Nephron progenitor cell (in vitro differentiated cells): ENCODE measurements at regions not wholly inside any gene's neighbourhood (a gene's known extent, or its start where the extent isn't known, plus 50 kb on each side); places are given as distances from the start of the nearest gene placed in this dataset.
"Not testable (repeated sequence)": the region's sequence is repeated elsewhere in the genome, so short reads cannot be mapped to it uniquely, and the experiment has no call there.

Source experiments
- DNase-seq: peaks from one replicate; pipeline ENCODE4 v3.0.0; 2021
- H3K27ac Mint-ChIP-seq: 2 replicates; pipeline ENCODE4 v1.8.0; 2021; ENCODE audit warnings: mild to moderate bottlenecking, moderate library complexity, mixed read lengths
- H3K27me3 Mint-ChIP-seq: 2 replicates; pipeline ENCODE4 v1.8.0; 2021; ENCODE audit warnings: mild to moderate bottlenecking, low read depth, mixed read lengths; ENCODE audit not compliant: poor library complexity
- H3K36me3 Mint-ChIP-seq: 2 replicates; pipeline ENCODE4 v1.8.0; 2021; ENCODE audit warnings: low read depth, mixed read lengths
- H3K4me1 Mint-ChIP-seq: 2 replicates; pipeline ENCODE4 v1.8.0; 2021; ENCODE audit warnings: mixed read lengths
- H3K4me3 Mint-ChIP-seq: 2 replicates; pipeline ENCODE4 v1.8.0; 2021; ENCODE audit warnings: mild to moderate bottlenecking, moderate library complexity, mixed read lengths
- H3K9me3 Mint-ChIP-seq: 2 replicates; pipeline ENCODE4 v1.8.0; 2021; ENCODE audit warnings: mild to moderate bottlenecking, moderate library complexity, mixed read lengths
- TF ChIP-seq, protein P1 (sequence below): fragments of 200-600 bp; sonication (generic); IDR thresholded peaks from 2 replicates; pipeline ENCODE4 v1.5.0; 2021; ENCODE audit warnings: antibody characterized with exemption

DNA sequence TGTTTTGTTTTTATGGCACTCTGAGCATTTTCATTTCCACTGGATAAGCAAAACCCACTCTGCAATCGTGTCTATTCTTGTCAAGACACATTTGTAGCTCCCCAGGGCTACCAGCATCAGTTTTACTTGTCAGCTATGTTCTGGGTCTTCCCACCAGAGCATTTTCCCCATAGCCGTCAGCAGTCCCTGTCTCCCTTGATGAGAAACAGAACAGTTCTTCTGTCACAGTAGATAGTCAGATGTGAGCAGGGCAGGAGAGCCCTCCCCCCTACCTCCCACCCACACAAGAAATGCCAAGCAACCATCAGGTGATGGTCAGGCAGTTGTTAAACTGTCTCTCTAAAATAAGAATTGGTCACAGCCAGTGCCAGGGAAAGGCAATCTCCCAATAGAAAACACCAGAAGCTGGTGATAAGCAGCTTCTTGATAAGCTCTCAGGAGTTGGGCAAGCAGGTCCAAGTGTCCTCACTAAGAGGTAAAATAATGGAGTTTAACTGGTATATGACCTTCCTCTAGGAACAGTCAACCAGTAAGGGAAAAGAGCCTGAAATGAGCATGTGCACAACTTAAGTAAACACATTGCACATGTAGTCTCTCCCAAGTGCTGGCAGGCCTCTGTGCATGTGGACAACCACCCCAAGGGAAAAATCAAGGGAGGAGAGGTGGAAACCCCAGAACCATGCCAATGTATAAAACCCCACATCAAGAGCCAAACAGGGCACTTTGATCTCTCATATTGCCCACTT lies 208.2 kb downstream of the S1PR1 start:
- DNase-seq: no peak
- peak overlapping the region; percentile 49 for H3K27ac Mint-ChIP-seq
- H3K4me3 Mint-ChIP-seq: no peak overlapping the region
- no peaks in the 10 kb centered on the region for H3K9me3 Mint-ChIP-seq
- TF ChIP-seq, protein P1, sequence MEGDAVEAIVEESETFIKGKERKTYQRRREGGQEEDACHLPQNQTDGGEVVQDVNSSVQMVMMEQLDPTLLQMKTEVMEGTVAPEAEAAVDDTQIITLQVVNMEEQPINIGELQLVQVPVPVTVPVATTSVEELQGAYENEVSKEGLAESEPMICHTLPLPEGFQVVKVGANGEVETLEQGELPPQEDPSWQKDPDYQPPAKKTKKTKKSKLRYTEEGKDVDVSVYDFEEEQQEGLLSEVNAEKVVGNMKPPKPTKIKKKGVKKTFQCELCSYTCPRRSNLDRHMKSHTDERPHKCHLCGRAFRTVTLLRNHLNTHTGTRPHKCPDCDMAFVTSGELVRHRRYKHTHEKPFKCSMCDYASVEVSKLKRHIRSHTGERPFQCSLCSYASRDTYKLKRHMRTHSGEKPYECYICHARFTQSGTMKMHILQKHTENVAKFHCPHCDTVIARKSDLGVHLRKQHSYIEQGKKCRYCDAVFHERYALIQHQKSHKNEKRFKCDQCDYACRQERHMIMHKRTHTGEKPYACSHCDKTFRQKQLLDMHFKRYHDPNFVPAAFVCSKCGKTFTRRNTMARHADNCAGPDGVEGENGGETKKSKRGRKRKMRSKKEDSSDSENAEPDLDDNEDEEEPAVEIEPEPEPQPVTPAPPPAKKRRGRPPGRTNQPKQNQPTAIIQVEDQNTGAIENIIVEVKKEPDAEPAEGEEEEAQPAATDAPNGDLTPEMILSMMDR: no peak
- no peaks in the 10 kb centered on the region for H3K36me3 Mint-ChIP-seq
- H3K4me1 Mint-ChIP-seq: peaks cover 8% of the 10 kb centered on the region
- H3K27me3 Mint-ChIP-seq: no peaks in the 10 kb centered on the region

DNA sequence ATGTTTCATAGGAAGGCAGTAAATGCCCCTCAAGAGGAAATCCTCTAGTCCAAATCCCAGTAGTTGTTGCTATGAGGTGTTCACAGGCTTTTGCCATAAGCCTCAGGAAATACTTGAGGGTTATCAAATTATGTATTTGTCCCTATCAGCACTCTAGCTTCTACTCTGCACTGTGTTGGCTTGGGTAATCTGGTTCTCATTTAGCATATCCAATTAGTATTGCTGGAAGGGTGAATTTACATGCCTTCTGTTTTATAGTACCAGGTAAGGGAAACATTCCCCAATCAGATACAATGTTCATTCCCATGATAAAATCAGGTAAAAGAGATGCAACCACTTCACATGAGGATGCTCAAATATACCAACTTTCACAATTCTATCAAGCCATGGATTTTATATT lies 211.2 kb downstream of the S1PR1 start:
- Mint-ChIP-seq H3K27ac (no peak overlapping the region), H3K9me3 (no peaks in the 10 kb centered on the region), H3K4me1 (peaks cover 8% of the 10 kb centered on the region), H3K27me3 (no peaks in the 10 kb centered on the region), H3K36me3 (no peaks in the 10 kb centered on the region), H3K4me3 (no peak overlapping the region)
- DNase-seq: no peak
- TF ChIP-seq, protein P1: no peak

DNA sequence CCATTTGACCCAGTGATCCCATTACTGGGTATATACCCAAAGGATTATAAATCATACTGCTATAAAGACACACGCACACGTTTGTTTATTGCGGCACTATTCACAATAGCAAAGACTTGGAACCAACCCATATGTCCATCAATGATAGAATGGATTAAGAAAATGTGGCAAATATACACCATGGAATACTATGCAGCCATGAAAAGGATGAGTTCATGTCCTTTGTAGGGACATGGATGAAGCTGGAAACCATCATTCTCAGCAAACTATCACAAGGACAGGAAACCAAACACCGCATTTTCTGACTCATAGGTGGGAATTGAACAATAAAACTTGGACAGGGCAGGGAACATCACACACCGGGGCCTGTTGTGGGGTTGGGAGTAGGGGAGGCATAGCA lies 213.9 kb downstream of the S1PR1 start:
- H3K27me3 Mint-ChIP-seq, H3K36me3 Mint-ChIP-seq, H3K4me1 Mint-ChIP-seq, DNase-seq, H3K4me3 Mint-ChIP-seq, H3K9me3 Mint-ChIP-seq: not testable (repeated sequence)
- peak overlapping the region; percentile 18 for H3K27ac Mint-ChIP-seq

DNA sequence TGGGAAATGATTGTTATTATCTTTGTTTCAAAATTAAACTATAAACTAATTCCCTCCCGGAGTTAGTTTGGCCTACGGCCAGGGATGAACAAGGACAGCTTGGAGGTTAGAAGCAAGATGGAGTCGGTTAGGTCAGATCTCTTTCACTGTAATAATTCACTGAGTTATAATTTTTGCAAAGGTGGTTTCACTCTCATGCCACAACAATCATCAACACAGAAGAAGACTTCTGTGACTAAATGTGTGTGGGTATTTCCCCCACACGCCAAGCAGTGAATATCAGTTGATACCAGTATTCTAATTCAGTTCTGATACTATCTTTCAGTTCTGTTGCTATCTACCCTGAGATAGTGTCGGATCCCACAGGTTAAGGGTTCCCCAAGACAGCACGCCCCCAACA lies 215.1 kb downstream of the S1PR1 start:
- no peaks in the 10 kb centered on the region for H3K9me3 Mint-ChIP-seq
- H3K27ac Mint-ChIP-seq: no peak overlapping the region
- H3K4me3 Mint-ChIP-seq: no peak overlapping the region
- no peak for DNase-seq
- TF ChIP-seq, protein P1: no peak
- no peaks in the 10 kb centered on the region for H3K27me3 Mint-ChIP-seq
- no peaks in the 10 kb centered on the region for H3K4me1 Mint-ChIP-seq
- H3K36me3 Mint-ChIP-seq: no peaks in the 10 kb centered on the region

DNA sequence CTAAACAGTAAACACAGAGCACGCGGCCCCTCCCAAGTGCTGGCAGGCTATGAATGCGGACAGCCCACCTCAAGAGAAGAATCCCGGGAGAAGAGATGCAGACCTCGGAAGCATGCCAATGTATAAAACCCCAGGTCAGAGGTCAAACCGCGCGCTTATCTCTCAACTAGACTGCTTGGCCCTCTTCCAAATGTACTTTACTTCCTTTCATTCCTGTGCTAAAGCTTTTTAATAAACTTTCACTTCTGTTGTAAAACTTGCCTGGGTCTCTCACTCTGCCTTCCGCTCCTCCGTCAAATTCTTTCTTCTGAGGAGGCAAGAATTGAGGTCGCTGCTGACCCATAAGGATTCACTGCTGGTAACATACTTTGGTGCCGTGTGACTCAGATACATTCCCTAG lies 216.0 kb downstream of the S1PR1 start:
- TF ChIP-seq, protein P1: no peak
- H3K27ac Mint-ChIP-seq: no peak overlapping the region
- H3K36me3 Mint-ChIP-seq: no peaks in the 10 kb centered on the region
- no peak for DNase-seq
- H3K9me3 Mint-ChIP-seq: no peaks in the 10 kb centered on the region
- H3K4me3 Mint-ChIP-seq: no peak overlapping the region
- H3K4me1 Mint-ChIP-seq: no peaks in the 10 kb centered on the region
- no peaks in the 10 kb centered on the region for H3K27me3 Mint-ChIP-seq

DNA sequence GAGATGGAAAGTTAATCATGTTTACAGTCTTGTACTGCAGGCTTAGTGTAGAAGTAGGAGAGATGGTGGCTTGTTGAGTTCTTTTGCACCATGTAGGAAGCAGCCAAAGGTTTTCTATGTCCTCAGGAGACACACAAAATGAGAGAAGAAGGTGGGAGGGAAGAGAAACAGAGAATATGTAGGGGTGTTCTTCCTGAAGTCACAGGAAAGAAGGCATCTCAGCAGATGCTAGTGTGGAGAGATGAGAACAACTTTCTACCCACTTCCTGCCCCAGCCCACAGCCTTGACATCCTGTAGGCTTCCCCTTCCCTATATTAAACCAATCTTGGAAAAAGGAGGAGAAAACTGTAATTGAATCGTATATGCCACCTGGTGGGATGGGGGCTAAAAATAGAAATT lies 217.0 kb downstream of the S1PR1 start:
- Mint-ChIP-seq H3K27ac (no peak overlapping the region), H3K9me3 (no peaks in the 10 kb centered on the region), H3K4me3 (no peak overlapping the region), H3K27me3 (no peaks in the 10 kb centered on the region), H3K36me3 (no peaks in the 10 kb centered on the region), H3K4me1 (no peaks in the 10 kb centered on the region)
- TF ChIP-seq, protein P1: no peak
- DNase-seq: no peak
